Glutamatergic neuron (in vitro differentiated cells): ENCODE measurements at regions not wholly inside any gene's neighbourhood (a gene's known extent, or its start where the extent isn't known, plus 50 kb on each side); places are given as distances from the start of the nearest gene placed in this dataset.

Experiments
- DNase-seq: peaks from one replicate; pipeline ENCODE4 v3.0.0; 2022
- H3K27ac Mint-ChIP-seq: one replicate; pipeline ENCODE4 v1.8.0; 2020; ENCODE audit warnings: mild to moderate bottlenecking, mixed read lengths, inconsistent platforms; ENCODE audit not compliant: unreplicated experiment
- H3K27me3 Mint-ChIP-seq: one replicate; pipeline ENCODE4 v1.8.0; 2020; ENCODE audit warnings: mild to moderate bottlenecking, moderate library complexity, mixed read lengths, inconsistent platforms; ENCODE audit not compliant: unreplicated experiment
- H3K36me3 Mint-ChIP-seq: one replicate; pipeline ENCODE4 v1.8.0; 2020; ENCODE audit warnings: mild to moderate bottlenecking, mixed read lengths, inconsistent platforms; ENCODE audit not compliant: unreplicated experiment
- H3K4me1 Mint-ChIP-seq: one replicate; pipeline ENCODE4 v1.8.0; 2020; ENCODE audit warnings: mild to moderate bottlenecking, low read depth, mixed read lengths, inconsistent platforms; ENCODE audit not compliant: unreplicated experiment
- H3K4me3 Mint-ChIP-seq: one replicate; pipeline ENCODE4 v1.8.0; 2020; ENCODE audit warnings: mild to moderate bottlenecking, mixed read lengths, inconsistent platforms; ENCODE audit not compliant: unreplicated experiment
- H3K9me3 Mint-ChIP-seq: one replicate; pipeline ENCODE4 v1.8.0; 2020; ENCODE audit warnings: mild to moderate bottlenecking, moderate library complexity, mixed read lengths, inconsistent platforms; ENCODE audit not compliant: unreplicated experiment
- CTCF ChIP-seq: fragments of 200-600 bp; sonication (generic); IDR thresholded peaks from one replicate; pipeline ENCODE4 v1.5.0; 2021; ENCODE audit not compliant: partially characterized antibody, unreplicated experiment

GRCh38 chr2:42852798-42853197, 60.4 kb upstream of the HAAO start:
- H3K4me1 Mint-ChIP-seq = peaks cover 9% of the 10 kb centered on the region
- H3K27me3 Mint-ChIP-seq = peaks cover 3% of the 10 kb centered on the region
- H3K9me3 Mint-ChIP-seq = peaks cover 3% of the 10 kb centered on the region
- no peaks in the 10 kb centered on the region for H3K36me3 Mint-ChIP-seq
- DNase-seq = no peak
- H3K4me3 Mint-ChIP-seq = no peak overlapping the region
- no peak for TF ChIP-seq CTCF
- H3K27ac Mint-ChIP-seq = no peak overlapping the region

- Mint-ChIP-seq H3K36me3 (no peaks in the 10 kb centered on the region), H3K4me3 (no peak overlapping the region), H3K27ac (no peak overlapping the region), H3K27me3 (no peaks in the 10 kb centered on the region), H3K4me1 (peaks cover 5% of the 10 kb centered on the region), H3K9me3 (peaks cover 3% of the 10 kb centered on the region)
- TF ChIP-seq CTCF = no peak
- DNase-seq = no peak
These were observed 59.4 kb upstream of the HAAO start for GRCh38 chr2:42851740-42852250.

GRCh38 chr2:42851186-42851585, 58.8 kb upstream of the HAAO start:
- TF ChIP-seq CTCF = no peak
- Mint-ChIP-seq H3K4me3 (no peak overlapping the region), H3K27me3 (no peaks in the 10 kb centered on the region), H3K9me3 (peaks cover 3% of the 10 kb centered on the region), H3K27ac (no peak overlapping the region), H3K4me1 (peaks cover 3% of the 10 kb centered on the region), H3K36me3 (no peaks in the 10 kb centered on the region)
- no peak for DNase-seq

GRCh38 chr2:42850016-42850805, 57.8 kb upstream of the HAAO start:
- Mint-ChIP-seq H3K27ac (no peak overlapping the region), H3K4me1 (peaks cover 3% of the 10 kb centered on the region), H3K27me3 (no peaks in the 10 kb centered on the region), H3K36me3 (no peaks in the 10 kb centered on the region), H3K4me3 (no peak overlapping the region), H3K9me3 (peaks cover 3% of the 10 kb centered on the region)
- TF ChIP-seq CTCF = no peak
- no peak for DNase-seq

- no peak overlapping the region for H3K4me3 Mint-ChIP-seq
- H3K4me1 Mint-ChIP-seq = peaks cover 3% of the 10 kb centered on the region
- H3K27ac Mint-ChIP-seq = no peak overlapping the region
- DNase-seq = no peak
- no peaks in the 10 kb centered on the region for H3K36me3 Mint-ChIP-seq
- no peaks in the 10 kb centered on the region for H3K27me3 Mint-ChIP-seq
- no peak for TF ChIP-seq CTCF
- H3K9me3 Mint-ChIP-seq = peaks cover 3% of the 10 kb centered on the region
These were observed 56.9 kb upstream of the HAAO start for GRCh38 chr2:42849311-42849710.
